ENCODE measurements at regions not wholly inside any gene's neighbourhood (a gene's known extent, or its start where the extent isn't known, plus 50 kb on each side); places are given as distances from the start of the nearest gene placed in this dataset.

- DNase-seq (ENCODE audit: low read depth in 3 of 3, low spot score in 2 of 3): no peak
Measured at GRCh38 chr2:120682654-120683053, 53.0 kb upstream of the GLI2 start.

GRCh38 chr2:120683081-120683480, 52.6 kb upstream of the GLI2 start:
- DNase-seq (ENCODE audit: low read depth in 3 of 3, low spot score in 2 of 3): no peak

GRCh38 chr2:120683701-120684100, 52.0 kb upstream of the GLI2 start:
- no peak for DNase-seq (ENCODE audit: low read depth in 3 of 3, low spot score in 2 of 3)

GRCh38 chr2:120684289-120685065, 51.2 kb upstream of the GLI2 start:
- DNase-seq (ENCODE audit: low read depth in 3 of 3, low spot score in 2 of 3): no peak

- no peak for DNase-seq (ENCODE audit: low read depth in 3 of 3, low spot score in 2 of 3)
Measured at GRCh38 chr2:120685066-120685973, 50.3 kb upstream of the GLI2 start.

All from right renal cortex interstitium (tissue), 3 donors.